GM18861 (cell line): ENCODE measurements at regions not wholly inside any gene's neighbourhood (a gene's known extent, or its start where the extent isn't known, plus 50 kb on each side); places are given as distances from the start of the nearest gene placed in this dataset.

Experiments
- ATAC-seq: cut with Tn5 transposase; IDR thresholded peaks from one replicate; pipeline ENCODE4 v1.9.1; 2021; ENCODE audit not compliant: unreplicated experiment

DNA sequence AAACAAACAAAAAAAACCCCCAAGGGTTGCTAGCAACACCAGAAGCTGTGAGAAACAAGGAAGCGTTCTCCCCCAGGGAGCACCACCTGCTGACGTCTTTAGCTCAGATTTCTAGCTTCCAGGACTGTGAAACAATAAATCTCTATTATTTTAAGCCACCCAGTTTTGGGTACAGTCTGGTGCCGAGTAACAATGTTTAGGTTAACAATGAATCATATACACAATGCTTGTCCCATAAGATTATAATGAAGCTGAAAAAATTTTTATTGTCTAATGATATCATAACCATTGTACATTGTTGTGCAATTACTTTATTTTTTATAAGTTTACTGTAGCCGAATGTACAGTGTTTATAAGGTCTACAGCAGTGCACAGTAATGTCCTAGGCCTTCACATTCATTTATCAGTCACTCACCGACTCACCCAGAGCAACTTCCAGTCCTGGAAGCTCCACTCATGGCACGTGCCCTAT lies 72.1 kb upstream of the CAB39 start:
- no peak for ATAC-seq

- ATAC-seq, result no peak
Observed at GRCh38 chr2:230642966-230643365, 69.7 kb upstream of the CAB39 start.

GRCh38 chr2:230643576-230644291 lies 68.9 kb upstream of the CAB39 start:
- peak; percentile 79 for ATAC-seq

DNA sequence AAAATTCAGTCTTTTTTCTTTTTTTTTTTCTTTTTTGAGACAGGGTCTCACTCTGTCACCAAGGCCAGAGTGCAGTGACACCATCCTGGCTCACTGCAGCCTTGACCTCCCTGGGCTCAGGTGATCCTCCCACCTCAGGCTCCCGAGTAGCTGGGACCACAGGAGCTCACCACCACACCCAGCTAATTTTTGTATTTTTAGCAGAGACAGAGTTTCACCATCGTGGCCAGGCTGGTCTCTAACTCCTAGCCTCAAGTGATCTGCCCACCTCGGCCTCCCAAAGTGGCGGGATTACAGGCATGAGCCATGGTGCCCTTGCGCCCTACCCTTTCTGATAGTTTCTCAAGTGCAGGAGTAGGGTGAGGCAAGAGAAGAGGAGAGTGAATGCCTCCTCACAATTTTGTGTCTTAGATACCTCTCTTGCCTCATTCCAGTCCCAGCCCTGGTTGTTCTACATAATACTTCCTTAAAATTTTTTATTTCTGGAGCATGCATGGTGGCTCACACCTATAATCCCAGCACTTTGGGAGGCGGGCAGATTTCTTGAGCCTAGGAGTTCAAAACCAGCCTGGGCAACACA lies 68.2 kb upstream of the CAB39 start:
- ATAC-seq, result no peak

DNA sequence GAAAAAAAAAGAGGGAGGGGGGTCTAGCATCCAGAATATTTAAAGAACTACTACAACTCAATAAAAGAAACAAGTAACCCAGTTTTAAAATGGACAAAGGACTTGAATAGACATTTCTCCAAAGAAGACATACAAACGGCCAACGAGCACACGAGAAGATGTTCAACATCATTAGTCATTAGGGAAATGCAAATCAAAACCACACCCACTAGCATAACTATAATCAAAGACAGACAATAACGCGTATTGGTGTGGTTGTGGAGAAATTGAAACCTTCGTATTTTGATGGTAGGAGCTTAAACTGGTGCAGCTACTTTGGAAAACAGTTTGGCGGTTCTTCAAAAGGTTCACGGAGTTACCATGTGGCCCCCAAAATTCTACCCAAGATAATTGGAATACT lies 64.3 kb upstream of the CAB39 start:
- ATAC-seq, result no peak

- ATAC-seq, result peak; percentile 82
Observed at GRCh38 chr2:230650585-230651137, 62.0 kb upstream of the CAB39 start.

GRCh38 chr2:230654057-230654456 lies 58.6 kb upstream of the CAB39 start:
- no peak for ATAC-seq

- no peak for ATAC-seq
Observed at GRCh38 chr2:230657462-230657861, 55.2 kb upstream of the CAB39 start.

DNA sequence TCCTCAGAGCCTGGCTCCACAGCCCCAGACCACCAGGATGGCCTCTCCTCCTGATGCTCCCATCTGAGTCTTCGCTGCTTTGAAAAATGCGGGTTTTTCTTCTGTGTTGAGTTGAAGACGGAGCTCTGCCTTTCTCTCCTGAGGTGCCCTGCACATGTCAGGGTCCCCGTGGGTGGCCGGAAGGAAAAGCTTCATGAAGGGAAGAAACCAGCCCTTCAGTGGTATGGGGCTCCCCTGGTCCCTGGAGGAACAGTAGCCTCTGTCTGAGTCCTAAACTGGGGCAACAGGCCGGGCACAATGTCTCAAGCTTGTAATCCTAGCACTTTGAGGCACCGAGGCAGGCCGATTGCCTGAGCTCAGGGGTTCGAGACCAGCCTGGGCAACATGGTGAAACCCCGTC lies 54.7 kb upstream of the CAB39 start:
- ATAC-seq, result no peak

GRCh38 chr2:230658577-230658876 lies 54.1 kb upstream of the CAB39 start:
- ATAC-seq, result no peak

DNA sequence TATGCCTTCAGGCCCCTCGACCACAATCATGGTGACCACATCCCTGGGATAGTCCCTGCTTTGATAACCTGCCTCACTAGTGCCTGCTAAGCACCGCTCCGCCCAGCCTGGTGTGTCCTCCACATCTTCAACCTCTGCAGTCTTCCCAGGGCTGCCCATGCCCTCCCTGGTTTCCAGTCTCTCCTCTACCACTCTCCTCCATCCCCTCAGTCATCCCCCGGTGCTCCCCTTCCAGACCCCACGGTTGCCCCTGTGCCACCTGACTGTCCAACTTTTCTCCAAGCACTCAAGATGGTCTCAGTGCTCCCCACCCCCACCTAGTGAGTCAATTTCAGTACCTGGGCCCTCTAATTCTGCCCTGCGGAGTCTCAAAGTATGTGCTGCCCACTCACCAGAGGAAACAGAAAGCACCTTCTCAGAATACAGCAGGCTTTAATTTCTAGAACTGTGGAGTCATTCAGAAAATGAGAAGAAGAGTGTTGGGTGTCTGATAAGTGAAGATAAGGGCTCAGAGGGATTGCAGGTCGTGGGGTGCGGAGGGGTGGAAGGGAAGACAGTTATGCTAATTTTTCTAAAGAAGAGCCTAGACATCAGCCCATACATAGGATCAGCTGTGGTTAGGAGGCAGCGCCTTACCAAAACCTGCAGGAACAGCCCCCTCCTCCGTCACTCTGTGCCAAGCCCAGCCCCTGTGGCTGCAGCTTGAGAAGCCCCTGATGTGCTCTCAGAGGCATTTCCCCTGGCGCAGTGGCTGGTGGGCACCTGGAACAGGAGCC lies 53.6 kb upstream of the CAB39 start:
- ATAC-seq, result peak; percentile 52

GRCh38 chr2:230660294-230661060 lies 52.2 kb upstream of the CAB39 start:
- no peak for ATAC-seq

- ATAC-seq, result peak; percentile 26
Observed at GRCh38 chr2:230661072-230661957, 51.3 kb upstream of the CAB39 start.
